Thoracic aorta (tissue), 2 donors: ENCODE measurements at regions not wholly inside any gene's neighbourhood (a gene's known extent, or its start where the extent isn't known, plus 50 kb on each side); places are given as distances from the start of the nearest gene placed in this dataset.

Source experiments
- ATAC-seq: fragments of 150-250 bp; one replicate; pipeline ENCODE4 v1.8.0; 2017; ENCODE audit warnings: low read depth; ENCODE audit not compliant: insufficient number of reproducible peaks, low FRiP score
- DNase-seq: peaks from one replicate; pipeline ENCODE4 v3.0.0-alpha.2; 2020; ENCODE audit warnings: low spot score
- H3K27ac ChIP-seq, 2 donors: fragments of 200-600 bp; sonication (generic); 1 replicate in 1 of 2; 2 replicates in 1 of 2; pipeline ENCODE4 v1.5.1; 2016; ENCODE audit warnings: mild to moderate bottlenecking in 2 of 2, moderate library complexity in 2 of 2
- H3K27me3 ChIP-seq: fragments of 200-600 bp; sonication (generic); replicated peaks from 2 replicates; pipeline ENCODE4 v1.6.0; 2016; ENCODE audit warnings: mild to moderate bottlenecking; ENCODE audit not compliant: insufficient read depth
- H3K36me3 ChIP-seq: fragments of 200-600 bp; sonication (generic); one replicate; pipeline ENCODE4 v1.5.1; 2016
- H3K4me1 ChIP-seq, 2 donors: fragments of 200-600 bp; sonication (generic); 1 replicate in 1 of 2; 2 replicates in 1 of 2; pipeline versions ENCODE4 v1.5.1 to v1.6.0; 2016; ENCODE audit warnings: low read depth in 2 of 2, mild to moderate bottlenecking in 1 of 2; ENCODE audit not compliant: control insufficient read depth in 1 of 2
- H3K4me3 ChIP-seq: fragments of 200-600 bp; sonication (generic); 2 replicates; pipeline ENCODE4 v1.5.1; 2016; ENCODE audit warnings: mild to moderate bottlenecking
- H3K9me3 ChIP-seq: fragments of 200-600 bp; sonication (generic); 2 replicates; pipeline ENCODE4 v1.5.1; 2016
- CTCF ChIP-seq: fragments of 200-600 bp; sonication (generic); IDR thresholded peaks from one replicate; pipeline ENCODE4 v1.5.1; 2019; ENCODE audit warnings: antibody characterized with exemption

- no peak for TF ChIP-seq CTCF
- H3K4me3 ChIP-seq = no peak overlapping the region
- no peak overlapping the region for H3K27ac ChIP-seq
- no peaks in the 10 kb centered on the region for H3K9me3 ChIP-seq
- H3K27me3 ChIP-seq = no peaks in the 10 kb centered on the region
- ATAC-seq (no peak), DNase-seq (no peak)
- H3K4me1 ChIP-seq = no peaks in the 10 kb centered on the region
- no peaks in the 10 kb centered on the region for H3K36me3 ChIP-seq
These were observed 139.2 kb downstream of the INHBB start for GRCh38 chr2:120485096-120485495.

- ATAC-seq (no peak), DNase-seq (no peak)
- TF ChIP-seq CTCF = no peak
- H3K27ac ChIP-seq = no peak overlapping the region
- no peaks in the 10 kb centered on the region for H3K36me3 ChIP-seq
- H3K4me3 ChIP-seq = no peak overlapping the region
- no peaks in the 10 kb centered on the region for H3K9me3 ChIP-seq
- no peaks in the 10 kb centered on the region for H3K27me3 ChIP-seq
- H3K4me1 ChIP-seq = no peaks in the 10 kb centered on the region
These were observed 140.5 kb downstream of the INHBB start for GRCh38 chr2:120486441-120486840.

- no peaks in the 10 kb centered on the region for H3K36me3 ChIP-seq
- no peak for ATAC-seq
- no peak overlapping the region for H3K4me3 ChIP-seq
- no peak for DNase-seq
- no peaks in the 10 kb centered on the region for H3K27me3 ChIP-seq
- TF ChIP-seq CTCF = no peak
- no peak overlapping the region for H3K27ac ChIP-seq
- no peaks in the 10 kb centered on the region for H3K4me1 ChIP-seq
- H3K9me3 ChIP-seq = no peaks in the 10 kb centered on the region
These were observed 141.0 kb downstream of the INHBB start for GRCh38 chr2:120486946-120487345.

GRCh38 chr2:120488531-120488930 is 142.6 kb downstream of the INHBB start:
- Histone ChIP-seq H3K9me3 (no peaks in the 10 kb centered on the region), H3K4me3 (no peak overlapping the region), H3K27ac (no peak overlapping the region), H3K27me3 (no peaks in the 10 kb centered on the region), H3K4me1 (no peaks in the 10 kb centered on the region), H3K36me3 (no peaks in the 10 kb centered on the region)
- no peak for TF ChIP-seq CTCF
- DNase-seq = no peak
- no peak for ATAC-seq

- Histone ChIP-seq H3K27me3 (no peaks in the 10 kb centered on the region), H3K36me3 (no peaks in the 10 kb centered on the region), H3K27ac (no peak overlapping the region), H3K4me1 (no peaks in the 10 kb centered on the region), H3K9me3 (no peaks in the 10 kb centered on the region), H3K4me3 (no peak overlapping the region)
- ATAC-seq = no peak
- no peak for TF ChIP-seq CTCF
- DNase-seq = no peak
These were observed 143.1 kb downstream of the INHBB start for GRCh38 chr2:120489023-120489422.
